ENCODE measurements at regions not wholly inside any gene's neighbourhood (a gene's known extent, or its start where the extent isn't known, plus 50 kb on each side); places are given as distances from the start of the nearest gene placed in this dataset.

- no peak for TF ChIP-seq CTCF (IDR thresholded peaks at IDR 0.05; ENCODE audit: insufficient read depth, low read length)
- DNase-seq (ENCODE audit: low read depth) = no peak
- H3K4me3 ChIP-seq (ENCODE audit: low read depth, low read length) = no peak overlapping the region
These were observed 50.3 kb downstream of the PLXNA1 start for GRCh38 chr3:127033171-127033570.

- DNase-seq (ENCODE audit: low read depth) = no peak
- no peak for TF ChIP-seq CTCF (IDR thresholded peaks at IDR 0.05; ENCODE audit: insufficient read depth, low read length)
- H3K4me3 ChIP-seq (ENCODE audit: low read depth, low read length) = no peak overlapping the region
These were observed 50.9 kb downstream of the PLXNA1 start for GRCh38 chr3:127033786-127034185.

- TF ChIP-seq CTCF (IDR thresholded peaks at IDR 0.05; ENCODE audit: insufficient read depth, low read length) = no peak
- DNase-seq (ENCODE audit: low read depth) = no peak
- H3K4me3 ChIP-seq (ENCODE audit: low read depth, low read length) = no peak overlapping the region
These were observed 51.5 kb downstream of the PLXNA1 start for GRCh38 chr3:127034195-127034989.

DNA sequence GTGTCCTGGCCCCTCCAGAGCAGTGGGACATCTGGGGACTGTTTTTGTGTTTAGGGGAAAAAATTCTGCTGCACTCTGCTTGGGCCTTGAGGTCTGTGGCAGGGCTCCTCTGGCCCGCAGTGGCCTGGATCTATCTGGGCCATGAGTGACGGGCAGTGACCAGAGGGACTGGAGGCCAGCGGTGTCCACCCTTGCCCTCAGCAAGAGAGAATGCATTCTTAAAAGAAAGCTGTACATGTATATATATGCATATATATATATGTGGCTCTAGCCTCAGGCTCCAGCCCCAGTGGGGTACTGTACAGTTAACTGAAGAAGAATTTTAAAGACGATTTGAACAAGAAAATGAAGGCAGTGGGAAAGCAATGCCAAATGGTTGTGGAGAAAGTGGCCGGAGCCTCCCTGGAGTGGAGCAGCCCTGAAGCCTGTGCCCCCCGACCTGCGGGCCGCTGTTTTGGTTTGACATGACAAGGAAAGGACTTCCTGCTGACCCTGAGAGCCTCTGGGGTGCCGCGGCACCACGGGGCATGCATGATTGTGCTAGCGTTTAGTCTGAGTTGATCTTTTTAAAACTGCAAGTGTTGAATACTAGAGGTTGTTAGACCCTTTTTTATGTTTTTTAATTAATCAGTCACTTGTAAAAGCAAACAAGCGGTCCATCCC is 52.2 kb downstream of the PLXNA1 start:
- no peak for DNase-seq (ENCODE audit: low read depth)
- no peak overlapping the region for H3K4me3 ChIP-seq (ENCODE audit: low read depth, low read length)
- no peak for TF ChIP-seq CTCF (IDR thresholded peaks at IDR 0.05; ENCODE audit: insufficient read depth, low read length)

DNA sequence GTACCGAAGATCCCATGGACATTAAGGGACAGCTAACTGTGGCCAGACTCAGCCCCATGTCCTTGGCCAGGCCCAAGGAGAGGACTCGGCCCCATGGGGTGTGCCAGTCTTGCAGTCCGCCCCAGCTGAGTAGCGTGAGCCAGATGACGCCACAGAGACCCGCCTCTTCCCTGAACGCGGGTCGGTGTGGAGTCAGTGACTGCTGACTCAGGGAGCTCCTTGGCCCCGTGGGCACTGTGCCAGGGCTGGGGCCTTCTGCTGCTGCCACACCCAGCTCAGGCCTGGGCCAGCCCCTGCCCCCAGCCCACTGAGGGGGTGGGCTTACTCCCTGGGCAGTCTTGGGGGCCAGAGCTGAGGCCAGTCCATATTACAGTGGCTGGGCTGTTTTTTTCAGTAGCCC is 52.8 kb downstream of the PLXNA1 start:
- peak; percentile 82 for DNase-seq (ENCODE audit: low read depth)
- no peak overlapping the region for H3K4me3 ChIP-seq (ENCODE audit: low read depth, low read length)
- no peak for TF ChIP-seq CTCF (IDR thresholded peaks at IDR 0.05; ENCODE audit: insufficient read depth, low read length)

DNA sequence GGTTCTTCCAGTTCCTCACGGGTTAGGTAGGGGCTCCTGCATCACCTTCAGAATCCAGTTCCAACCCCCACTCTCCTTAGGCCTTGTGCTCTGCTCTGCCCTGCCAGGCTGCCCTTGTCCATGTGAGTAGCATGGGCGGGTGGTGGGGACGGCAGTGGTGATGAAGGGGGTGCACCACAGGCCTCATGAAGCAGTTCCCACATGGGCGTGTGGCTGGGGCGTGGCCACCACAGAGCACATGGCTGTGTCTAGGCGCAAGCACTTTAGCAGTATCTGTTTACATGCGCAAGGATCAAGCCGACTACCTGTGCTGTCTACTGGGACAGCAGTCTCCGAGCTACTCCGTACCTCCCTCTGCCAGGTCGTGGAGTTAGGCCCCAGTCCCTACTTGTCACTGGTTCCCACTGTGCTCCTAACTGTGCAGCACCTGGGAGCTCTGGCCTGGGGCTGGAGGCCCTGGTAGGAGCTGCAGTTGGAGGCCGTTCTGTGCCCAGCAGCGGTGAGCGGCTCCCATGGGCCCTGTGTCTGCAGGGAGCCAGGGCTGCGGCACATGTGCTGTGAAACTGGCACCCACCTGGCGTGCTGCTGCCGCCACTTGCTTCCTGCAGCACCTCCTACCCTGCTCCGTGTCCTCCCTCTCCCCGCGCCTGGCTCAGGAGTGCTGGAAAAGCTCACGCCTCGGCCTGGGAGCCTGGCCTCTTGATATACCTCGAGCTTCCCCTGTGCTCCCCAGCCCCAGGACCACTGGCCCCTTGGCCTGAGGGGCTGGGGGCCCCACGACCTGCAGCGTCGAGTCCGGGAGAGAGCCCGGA is 53.5 kb downstream of the PLXNA1 start:
- TF ChIP-seq CTCF (IDR thresholded peaks at IDR 0.05; ENCODE audit: insufficient read depth, low read length) = no peak
- H3K4me3 ChIP-seq (ENCODE audit: low read depth, low read length) = no peak overlapping the region
- DNase-seq (ENCODE audit: low read depth) = no peak
